ENCODE measurements at regions not wholly inside any gene's neighbourhood (a gene's known extent, or its start where the extent isn't known, plus 50 kb on each side); places are given as distances from the start of the nearest gene placed in this dataset.

DNA sequence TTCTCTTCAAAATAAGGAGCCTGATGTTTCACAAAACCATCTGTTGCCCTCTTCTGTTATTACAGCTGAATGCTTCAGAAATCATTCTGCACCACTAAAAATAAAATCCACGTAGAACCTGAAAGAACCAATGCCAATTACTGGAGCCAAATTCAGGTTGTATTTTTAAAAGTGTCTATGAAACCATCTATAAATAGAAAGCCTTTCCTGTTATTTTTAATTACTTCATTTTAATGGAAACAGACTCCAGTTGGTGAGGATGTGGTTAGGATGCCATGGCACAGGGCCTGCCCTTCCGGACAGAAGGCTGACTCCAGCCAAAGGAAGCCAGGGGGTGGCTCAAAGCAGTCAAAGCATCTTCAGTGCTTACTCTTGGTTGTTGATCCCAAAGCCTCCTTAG lies 119.8 kb downstream of the TENT4A start:
- DNase-seq (ENCODE audit: low read depth in 2 of 2): no peak

- no peak for DNase-seq (ENCODE audit: low read depth in 2 of 2)
Observed at GRCh38 chr5:6833406-6833805, 120.2 kb downstream of the TENT4A start.

DNA sequence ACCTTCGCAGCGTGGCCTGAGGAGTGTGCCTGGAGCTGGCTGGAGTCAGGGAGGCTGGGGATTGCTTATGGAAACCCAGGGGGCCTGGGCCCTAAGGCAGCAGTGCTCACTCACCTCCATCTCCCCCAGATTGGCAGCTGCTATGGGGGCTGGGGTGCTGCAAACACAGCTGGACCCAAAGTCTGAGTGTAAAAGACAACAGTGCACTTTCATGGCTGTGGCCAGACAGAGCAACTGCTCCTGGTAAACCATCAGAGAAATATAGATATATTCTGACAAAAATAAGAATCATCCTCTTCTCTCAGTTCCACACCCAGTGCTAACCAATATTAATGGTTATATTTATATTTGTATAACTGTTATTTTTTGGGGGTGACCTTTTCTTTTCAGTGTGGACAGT lies 123.9 kb downstream of the TENT4A start:
- DNase-seq (ENCODE audit: low read depth in 2 of 2): no peak

GRCh38 chr5:6837519-6838110 lies 124.4 kb downstream of the TENT4A start:
- DNase-seq (ENCODE audit: low read depth in 2 of 2): no peak

- DNase-seq (ENCODE audit: low read depth in 2 of 2): no peak
Observed at GRCh38 chr5:6838736-6839135, 125.5 kb downstream of the TENT4A start.

- no peak for DNase-seq (ENCODE audit: low read depth in 2 of 2)
Observed at GRCh38 chr5:6840136-6840793, 127.0 kb downstream of the TENT4A start.

DNA sequence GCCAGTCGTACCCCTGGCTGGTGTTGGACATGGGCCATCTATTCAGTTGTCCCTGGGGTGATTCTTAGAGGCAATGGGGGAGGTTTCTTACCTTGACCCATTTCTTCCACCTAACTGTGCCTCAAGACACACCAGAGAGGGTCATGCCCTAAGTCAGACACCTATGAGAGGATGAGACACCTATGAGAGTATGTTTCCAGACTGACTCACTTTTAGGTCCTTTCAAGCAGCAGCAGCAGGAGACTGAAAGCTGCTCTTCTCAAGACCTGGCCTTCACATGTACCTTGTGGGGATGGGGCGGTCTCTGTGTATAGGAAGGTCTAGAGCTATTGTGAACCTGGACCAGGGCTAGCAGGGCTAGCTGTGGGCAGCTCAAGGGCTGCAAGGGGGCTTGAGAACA lies 130.1 kb downstream of the TENT4A start:
- no peak for DNase-seq (ENCODE audit: low read depth in 2 of 2)

DNA sequence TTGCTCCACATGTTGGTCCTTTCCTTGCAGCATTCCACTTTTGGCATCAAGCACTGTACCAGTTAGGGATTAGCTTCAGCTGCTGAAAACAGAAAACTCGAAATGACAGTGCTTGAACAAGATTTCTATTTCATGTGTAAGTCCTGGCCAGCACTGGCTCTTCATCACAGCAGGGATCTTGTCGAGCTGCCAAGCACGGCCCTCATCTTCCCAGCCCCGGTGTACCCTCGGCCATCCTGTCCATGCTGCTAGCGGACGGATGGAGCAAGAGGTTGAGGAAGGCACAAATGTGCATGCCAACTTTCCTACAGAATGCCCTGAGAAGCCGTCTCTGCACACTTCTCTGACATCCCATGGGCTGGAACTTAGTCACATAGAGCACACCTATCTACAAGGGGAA lies 130.6 kb downstream of the TENT4A start:
- DNase-seq (ENCODE audit: low read depth in 2 of 2): no peak

GRCh38 chr5:6845856-6846255 lies 132.6 kb downstream of the TENT4A start:
- no peak for DNase-seq (ENCODE audit: low read depth in 2 of 2)

DNA sequence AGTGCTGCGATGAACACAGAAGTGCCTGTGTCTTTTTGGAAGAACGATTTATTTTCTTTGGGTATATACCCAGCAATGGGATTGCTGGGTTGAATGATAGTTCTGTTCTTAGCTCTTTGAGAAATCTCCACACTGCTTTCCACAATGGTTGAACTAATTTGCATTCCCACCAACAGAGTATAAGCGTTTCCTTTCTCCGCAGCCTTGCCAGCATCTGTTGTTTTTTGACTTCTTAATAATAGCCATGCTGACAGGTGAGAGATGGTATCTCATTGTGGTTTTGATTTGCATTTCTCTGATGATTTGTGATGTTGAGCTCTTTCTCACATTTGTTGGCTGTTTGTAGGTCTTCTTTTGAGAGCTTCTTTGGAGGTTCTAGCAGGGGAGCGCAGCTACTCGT lies 134.6 kb downstream of the TENT4A start:
- no peak for DNase-seq (ENCODE audit: low read depth in 2 of 2)

- DNase-seq (ENCODE audit: low read depth in 2 of 2): no peak
Observed at GRCh38 chr5:6849316-6850105, 136.3 kb downstream of the TENT4A start.

DNA sequence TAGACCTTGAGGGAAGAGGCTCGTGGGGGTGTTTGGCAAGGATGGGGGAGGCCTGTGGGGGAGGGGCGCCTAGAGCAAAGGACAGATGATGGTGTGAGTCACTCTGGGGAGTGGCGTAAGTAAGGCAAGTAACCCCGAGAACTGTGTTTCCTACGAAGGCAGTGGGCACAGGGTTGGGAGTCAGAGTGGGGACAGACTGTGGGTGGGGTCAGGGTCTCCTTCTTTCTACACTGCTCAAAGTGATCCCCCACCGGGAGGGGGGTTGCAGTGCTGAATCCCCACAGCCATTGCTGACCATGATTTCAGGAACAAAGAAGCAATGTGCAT lies 136.8 kb downstream of the TENT4A start:
- DNase-seq (ENCODE audit: low read depth in 2 of 2): no peak

- no peak for DNase-seq (ENCODE audit: low read depth in 2 of 2)
Observed at GRCh38 chr5:6856653-6857052, 143.4 kb downstream of the TENT4A start.

GRCh38 chr5:6858419-6858818 lies 145.2 kb downstream of the TENT4A start:
- DNase-seq (ENCODE audit: low read depth in 2 of 2): no peak

- no peak for DNase-seq (ENCODE audit: low read depth in 2 of 2)
Observed at GRCh38 chr5:6859023-6859422, 145.8 kb downstream of the TENT4A start.

DNA sequence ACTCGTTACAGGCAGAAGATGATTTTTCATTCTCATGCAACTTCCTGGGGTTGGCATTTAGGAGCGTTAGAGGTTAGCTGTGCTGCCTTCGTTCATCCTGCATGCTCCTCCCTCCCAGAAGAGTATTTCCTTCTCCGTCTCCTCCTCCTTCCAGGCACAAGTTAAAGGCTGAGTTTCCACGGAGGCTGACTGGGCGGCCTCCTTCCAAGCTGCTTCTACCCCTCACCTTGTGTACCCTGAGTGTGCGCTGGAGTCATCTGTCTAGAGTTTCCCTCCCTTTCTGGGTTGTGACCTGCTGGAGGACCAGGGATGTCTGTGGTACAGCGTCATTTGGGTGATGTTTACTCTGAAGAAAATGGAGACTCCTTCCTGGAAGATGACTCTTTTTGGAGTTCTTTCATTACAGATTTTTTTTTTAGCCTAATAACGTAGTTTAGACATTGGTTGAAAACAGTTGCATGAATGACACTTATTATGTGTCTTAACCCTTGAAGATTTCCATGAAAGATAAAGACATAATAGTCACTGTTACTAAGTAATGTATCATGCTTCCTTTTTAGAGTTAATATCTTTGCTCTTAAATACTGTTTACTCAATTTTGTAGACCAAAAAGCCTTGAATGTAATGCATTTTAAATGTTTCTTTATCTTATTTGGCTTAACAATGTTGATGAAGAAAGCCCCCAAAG lies 146.9 kb downstream of the TENT4A start:
- no peak for DNase-seq (ENCODE audit: low read depth in 2 of 2)

DNA sequence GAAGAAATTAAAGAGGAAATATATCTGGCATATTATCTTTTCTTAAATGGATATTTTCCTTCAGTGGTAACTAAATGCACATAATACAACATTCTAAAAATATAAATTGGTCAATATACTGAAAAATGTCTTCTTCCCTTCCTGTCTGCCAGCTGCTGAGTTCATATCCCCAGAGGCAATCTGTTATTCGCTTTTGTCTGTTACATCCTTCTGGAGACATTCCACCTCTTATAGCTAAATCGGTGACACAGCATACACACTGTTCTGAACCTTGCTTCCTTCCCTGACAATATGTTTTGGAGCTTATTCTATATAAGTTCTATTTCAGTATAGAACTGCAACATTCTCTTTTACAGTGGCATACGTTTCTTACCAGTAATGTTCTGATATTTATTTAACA lies 147.8 kb downstream of the TENT4A start:
- DNase-seq (ENCODE audit: low read depth in 2 of 2): no peak

- DNase-seq (ENCODE audit: low read depth in 2 of 2): no peak
Observed at GRCh38 chr5:6861667-6862066, 148.4 kb downstream of the TENT4A start.

DNA sequence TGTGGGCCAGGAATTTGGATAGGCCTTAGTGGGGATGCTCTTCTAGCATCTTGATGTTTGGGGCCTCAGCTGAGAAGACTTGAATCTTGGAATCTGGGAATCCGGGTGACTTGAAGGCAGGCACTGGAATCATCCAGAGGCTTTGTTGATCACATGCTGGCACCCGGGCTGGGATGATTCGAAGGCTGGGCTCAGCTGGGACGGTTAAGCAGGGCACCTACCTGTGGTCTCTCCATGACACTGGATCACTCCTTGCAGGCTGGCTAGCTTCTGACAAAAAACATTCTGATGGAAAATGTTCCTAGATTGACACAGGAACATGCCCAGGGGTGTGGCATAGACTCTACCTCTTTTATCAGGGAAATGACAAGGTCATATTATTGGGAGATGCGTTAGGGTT lies 149.1 kb downstream of the TENT4A start:
- no peak for DNase-seq (ENCODE audit: low read depth in 2 of 2)

DNA sequence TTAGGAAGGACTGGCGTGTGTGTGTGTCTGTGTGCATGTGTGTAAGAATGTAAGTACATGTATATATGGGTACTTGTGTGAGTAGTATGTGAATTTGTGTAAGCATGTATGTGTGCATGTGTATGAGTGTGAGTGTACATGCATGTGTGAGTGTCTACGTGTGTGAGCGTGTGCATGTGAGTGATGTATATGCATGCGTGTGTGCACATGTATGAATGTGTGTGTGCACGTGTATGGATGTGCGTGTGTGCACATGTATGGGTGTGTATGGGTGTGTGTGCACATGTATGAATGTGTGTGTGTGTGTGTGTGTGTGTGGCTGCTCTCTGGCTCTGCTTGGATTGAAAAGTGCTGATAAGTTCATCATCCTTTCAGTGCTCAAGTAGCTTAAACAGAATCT lies 154.5 kb downstream of the TENT4A start:
- DNase-seq (ENCODE audit: low read depth in 2 of 2): no peak

- no peak for DNase-seq (ENCODE audit: low read depth in 2 of 2)
Observed at GRCh38 chr5:6868171-6868570, 154.9 kb downstream of the TENT4A start.

DNA sequence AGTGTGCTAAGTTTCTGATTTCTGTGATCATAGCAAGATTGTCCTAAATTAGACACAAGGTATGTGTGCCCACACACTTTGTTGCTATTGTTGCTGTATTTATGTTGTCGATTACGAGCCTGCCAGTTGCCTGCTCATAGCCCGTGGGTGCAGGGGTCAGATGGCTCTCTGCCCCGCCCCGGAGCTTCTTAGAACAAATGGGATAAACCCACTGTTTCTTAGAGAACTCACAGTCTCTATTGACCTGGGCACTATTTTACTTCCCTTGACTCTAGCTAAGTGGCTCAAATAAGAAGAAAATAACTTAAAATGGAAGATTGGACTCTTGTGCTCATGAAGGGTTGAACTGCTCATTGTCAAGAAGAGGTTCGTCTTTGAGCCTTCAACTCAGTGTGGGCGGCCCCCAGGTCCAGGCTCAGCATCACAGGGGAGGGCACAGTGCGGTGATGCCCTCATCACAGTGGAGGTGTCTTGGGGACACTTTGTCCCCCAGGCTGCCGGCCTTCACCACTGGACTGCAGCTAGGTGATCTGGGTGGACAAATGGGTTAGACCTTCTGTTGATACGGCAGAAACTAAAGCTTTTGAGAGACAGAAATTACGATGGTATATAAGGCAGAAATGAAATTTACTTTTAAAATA lies 155.5 kb downstream of the TENT4A start:
- DNase-seq (ENCODE audit: low read depth in 2 of 2): no peak

Measured in stimulated activated CD4-positive, alpha-beta T cell treated with anti-CD3 and anti-CD28 coated beads, Interleukin-1b, Interleukin-23, amount 100 ng/mL, for 1 hour (primary cell).